ENCODE measurements at regions not wholly inside any gene's neighbourhood (a gene's known extent, or its start where the extent isn't known, plus 50 kb on each side); places are given as distances from the start of the nearest gene placed in this dataset.

- H3K4me3 ChIP-seq (ENCODE audit: low read depth, low read length) = no peak overlapping the region
- no peak for DNase-seq (ENCODE audit: low read depth)
- TF ChIP-seq, protein P1, sequence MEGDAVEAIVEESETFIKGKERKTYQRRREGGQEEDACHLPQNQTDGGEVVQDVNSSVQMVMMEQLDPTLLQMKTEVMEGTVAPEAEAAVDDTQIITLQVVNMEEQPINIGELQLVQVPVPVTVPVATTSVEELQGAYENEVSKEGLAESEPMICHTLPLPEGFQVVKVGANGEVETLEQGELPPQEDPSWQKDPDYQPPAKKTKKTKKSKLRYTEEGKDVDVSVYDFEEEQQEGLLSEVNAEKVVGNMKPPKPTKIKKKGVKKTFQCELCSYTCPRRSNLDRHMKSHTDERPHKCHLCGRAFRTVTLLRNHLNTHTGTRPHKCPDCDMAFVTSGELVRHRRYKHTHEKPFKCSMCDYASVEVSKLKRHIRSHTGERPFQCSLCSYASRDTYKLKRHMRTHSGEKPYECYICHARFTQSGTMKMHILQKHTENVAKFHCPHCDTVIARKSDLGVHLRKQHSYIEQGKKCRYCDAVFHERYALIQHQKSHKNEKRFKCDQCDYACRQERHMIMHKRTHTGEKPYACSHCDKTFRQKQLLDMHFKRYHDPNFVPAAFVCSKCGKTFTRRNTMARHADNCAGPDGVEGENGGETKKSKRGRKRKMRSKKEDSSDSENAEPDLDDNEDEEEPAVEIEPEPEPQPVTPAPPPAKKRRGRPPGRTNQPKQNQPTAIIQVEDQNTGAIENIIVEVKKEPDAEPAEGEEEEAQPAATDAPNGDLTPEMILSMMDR (conservative IDR thresholded peaks at IDR 0.05; ENCODE audit: low read depth, low read length) = no peak
Observed at GRCh38 chr19:46927893-46928292, 67.1 kb downstream of the ARHGAP35 start.

DNA sequence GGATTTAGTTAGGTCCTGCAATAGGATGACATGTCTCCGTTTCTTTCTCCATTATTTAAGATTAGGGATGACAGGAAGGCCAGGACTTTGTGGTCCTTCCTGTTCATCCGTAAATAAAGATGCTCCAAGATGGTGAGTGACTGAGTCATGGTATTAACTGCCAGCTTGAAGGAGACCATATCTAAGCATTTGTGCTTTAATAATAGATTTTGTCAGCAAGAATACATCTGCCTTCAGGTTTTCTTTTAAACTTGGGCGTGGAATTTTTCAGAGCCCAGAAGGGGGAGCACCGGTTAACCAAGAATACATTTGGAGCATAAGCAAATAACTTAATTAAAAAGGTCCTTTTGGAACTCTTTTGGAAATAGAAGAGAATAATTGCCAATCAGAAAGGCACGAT lies 68.2 kb downstream of the ARHGAP35 start:
- no peak for DNase-seq (ENCODE audit: low read depth)
- TF ChIP-seq, protein P1 (conservative IDR thresholded peaks at IDR 0.05; ENCODE audit: low read depth, low read length) = peak; percentile 41
- H3K4me3 ChIP-seq (ENCODE audit: low read depth, low read length) = no peak overlapping the region

DNA sequence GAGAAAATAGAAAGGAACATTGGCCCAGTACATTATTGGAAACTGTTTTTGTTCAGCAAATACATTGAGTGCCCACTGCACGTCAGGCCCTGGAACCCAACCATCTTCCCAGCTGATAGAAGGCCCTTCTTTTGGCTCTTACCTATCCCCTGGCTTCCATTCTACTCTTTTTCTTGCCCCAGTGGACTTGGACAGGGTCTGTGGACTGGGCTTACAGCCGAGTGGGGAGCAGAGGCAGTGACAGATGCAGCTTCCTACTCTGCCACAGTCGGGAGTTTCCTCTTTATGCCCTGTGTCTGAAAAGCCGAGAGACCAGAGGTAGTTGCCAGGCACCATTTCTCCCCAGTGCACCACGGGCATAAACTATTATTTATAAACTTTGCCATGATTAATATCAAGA lies 70.4 kb downstream of the ARHGAP35 start:
- H3K4me3 ChIP-seq (ENCODE audit: low read depth, low read length) = no peak overlapping the region
- DNase-seq (ENCODE audit: low read depth) = no peak
- TF ChIP-seq, protein P1 (conservative IDR thresholded peaks at IDR 0.05; ENCODE audit: low read depth, low read length) = no peak

DNA sequence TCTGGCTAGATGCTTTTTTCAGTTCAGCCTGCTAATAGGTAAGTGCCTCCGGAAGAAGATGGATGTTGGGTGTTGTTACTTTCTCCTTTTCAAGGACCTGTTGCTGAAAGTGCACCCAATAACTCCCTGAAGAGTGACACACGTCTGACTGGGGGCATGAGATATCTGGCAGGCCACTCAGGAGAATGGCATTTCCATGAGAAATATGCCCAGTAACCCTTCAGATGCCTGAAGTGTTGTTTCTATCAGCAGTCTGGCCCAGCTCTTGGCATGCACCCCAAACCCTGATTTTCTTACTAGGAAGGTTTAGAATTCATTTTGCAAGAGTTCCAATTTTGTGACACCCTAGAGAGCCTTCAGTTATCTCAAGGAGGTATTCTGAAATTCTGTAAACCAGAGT lies 71.5 kb downstream of the ARHGAP35 start:
- TF ChIP-seq, protein P1 (conservative IDR thresholded peaks at IDR 0.05; ENCODE audit: low read depth, low read length) = no peak
- DNase-seq (ENCODE audit: low read depth) = peak; percentile 36
- no peak overlapping the region for H3K4me3 ChIP-seq (ENCODE audit: low read depth, low read length)

GRCh38 chr19:46935066-46935663 lies 74.4 kb downstream of the ARHGAP35 start:
- TF ChIP-seq, protein P1 (conservative IDR thresholded peaks at IDR 0.05; ENCODE audit: low read depth, low read length) = no peak
- no peak overlapping the region for H3K4me3 ChIP-seq (ENCODE audit: low read depth, low read length)
- no peak for DNase-seq (ENCODE audit: low read depth)

DNA sequence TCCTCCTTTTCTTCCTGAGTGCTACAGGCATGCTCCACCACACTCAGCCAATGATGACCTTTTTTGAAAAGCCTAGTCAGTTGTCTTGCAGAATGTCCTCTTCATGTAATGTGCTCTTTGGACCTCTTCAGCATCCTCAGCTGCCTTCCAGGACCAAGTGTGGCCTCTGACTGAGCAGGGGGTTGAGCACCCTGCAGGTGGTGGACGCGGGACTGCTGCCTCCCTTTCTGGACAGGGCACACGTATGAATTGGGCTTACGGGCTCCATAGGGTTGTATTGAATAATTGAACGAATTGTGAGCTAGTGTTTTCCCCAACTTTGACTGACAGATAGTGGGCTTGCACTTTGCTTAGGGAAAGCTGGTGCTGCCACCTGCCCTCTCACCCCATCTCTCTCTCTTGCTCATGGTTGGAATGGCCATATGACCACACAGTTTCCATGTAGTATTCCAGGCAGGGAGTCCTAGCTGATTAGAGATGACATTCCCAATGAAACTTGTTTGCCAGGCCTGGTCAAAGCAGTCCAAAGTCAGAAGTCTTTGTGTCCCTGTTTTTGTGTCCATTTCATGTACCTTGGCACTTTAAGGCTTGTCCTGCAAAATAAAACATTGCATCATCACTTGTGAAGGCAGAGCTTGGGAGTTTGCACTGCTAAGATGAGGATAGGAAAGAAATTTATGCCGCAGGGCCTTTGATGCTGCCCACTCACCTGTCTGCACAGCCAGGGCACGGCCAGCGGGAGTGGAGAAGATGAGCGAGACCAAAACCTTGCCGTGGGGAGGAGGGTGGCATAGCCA lies 76.3 kb upstream of the NPAS1 start:
- no peak for DNase-seq (ENCODE audit: low read depth)
- no peak overlapping the region for H3K4me3 ChIP-seq (ENCODE audit: low read depth, low read length)
- TF ChIP-seq, protein P1 (conservative IDR thresholded peaks at IDR 0.05; ENCODE audit: low read depth, low read length) = no peak
